ENCODE measurements at regions not wholly inside any gene's neighbourhood (a gene's known extent, or its start where the extent isn't known, plus 50 kb on each side); places are given as distances from the start of the nearest gene placed in this dataset.
A peak's percentile ranks its signal among the peaks of the same experiment; 100 is the strongest.

GRCh38 chr10:131016556-131016955 is 295.0 kb downstream of the TCERG1L start:
- H3K9ac ChIP-seq (ENCODE audit: extremely low read depth, insufficient read length, low read length), result no peak overlapping the region
- Mint-ChIP-seq H3K4me1 (peaks cover 0 to 6% of the 10 kb centered on the region in 2 experiments; a peak in 3 of 4 replicates), H3K27ac (peak overlapping the region in 1 of 3 experiments; percentile 92; a peak in 1 of 7 replicates), H3K27me3 (ENCODE audit: low read depth) (no peaks in the 10 kb centered on the region; the same call in 1 of the 2 replicates), H3K4me3 (no peak overlapping the region), H3K9me3 (no peaks in the 10 kb centered on the region), H3K36me3 (ENCODE audit: insufficient read depth in 1 of 3, low read depth in 3 of 3) (no peaks in the 10 kb centered on the region)
- H3K23me2 ChIP-seq (ENCODE audit: insufficient read length, low read depth, low read length, poor library complexity, severe bottlenecking), result no peaks in the 10 kb centered on the region
- no peaks in the 10 kb centered on the region for H3K27me3 ChIP-seq (ENCODE audit: insufficient read depth, low read length)
- no peak overlapping the region for H3T11ph ChIP-seq (ENCODE audit: low read length)
- no peak overlapping the region for H4K91ac ChIP-seq (ENCODE audit: insufficient read length, low read depth, low read length)
- H2BK20ac ChIP-seq (ENCODE audit: low read depth, low read length, poor library complexity, severe bottlenecking), result no peak overlapping the region
- WGBS (ENCODE audit: extremely low coverage, insufficient read length, low lambda C conversion rate), result no CpG with 5 or more reads among the region's 7 CpGs
- H3K4me1 ChIP-seq (ENCODE audit: insufficient read depth, low read length), result no peaks in the 10 kb centered on the region
- H3K56ac ChIP-seq (ENCODE audit: insufficient read length, low read depth, low read length), result no peak overlapping the region
- H3K27ac ChIP-seq (ENCODE audit: insufficient read length, low read depth, low read length), result no peak overlapping the region
- H3K4ac ChIP-seq (ENCODE audit: low read depth, low read length), result no peak overlapping the region
- no peaks in the 10 kb centered on the region for H3K79me1 ChIP-seq (ENCODE audit: insufficient read depth, low read depth, low read length, poor library complexity, severe bottlenecking)
- DNase-seq, result peak; percentile 3
- H3K18ac ChIP-seq (ENCODE audit: insufficient read length, low read depth, low read length), result no peak overlapping the region
- H2AK5ac ChIP-seq (ENCODE audit: insufficient read length, low read length), result no peak overlapping the region
- H3K14ac ChIP-seq (ENCODE audit: insufficient read depth, low read length), result no peak overlapping the region
- no peak overlapping the region for H2BK15ac ChIP-seq (ENCODE audit: low read depth, low read length)
- no peak overlapping the region for H4K5ac ChIP-seq (ENCODE audit: insufficient read length, low read depth, low read length)
- H4K20me1 ChIP-seq (ENCODE audit: control insufficient read depth, insufficient read depth, insufficient read length), result no peaks in the 10 kb centered on the region
- TF ChIP-seq CTCF (conservative IDR thresholded peaks at IDR 0.05), result no peak
- no peak overlapping the region for H2BK5ac ChIP-seq (ENCODE audit: insufficient read length, low read length)
- H3K9me3 ChIP-seq (ENCODE audit: control insufficient read depth, low read depth, low read length), result no peaks in the 10 kb centered on the region
- no peak overlapping the region for H3K4me2 ChIP-seq (ENCODE audit: insufficient read depth, insufficient read length, low read length)
- no peaks in the 10 kb centered on the region for H3K79me2 ChIP-seq (ENCODE audit: insufficient read depth, low read length)
- no peak overlapping the region for H2AFZ ChIP-seq (ENCODE audit: low read length)
- no peak overlapping the region for H2BK120ac ChIP-seq (ENCODE audit: low read depth, low read length, poor library complexity, severe bottlenecking)
- H2BK12ac ChIP-seq (ENCODE audit: insufficient read length, low read depth, low read length), result no peak overlapping the region
- no peak overlapping the region for H4K8ac ChIP-seq (replicated peaks; ENCODE audit: insufficient read length, low read depth, low read length)
- H3K23ac ChIP-seq (ENCODE audit: insufficient read length, low read depth, low read length), result no peak overlapping the region

Data from H9 (cell line).